Hepatocyte (in vitro differentiated cells): ENCODE measurements at regions not wholly inside any gene's neighbourhood (a gene's known extent, or its start where the extent isn't known, plus 50 kb on each side); places are given as distances from the start of the nearest gene placed in this dataset.

Source experiments
- DNase-seq: peaks from one replicate; pipeline ENCODE4 v3.0.0-alpha.2; 2016; ENCODE audit warnings: low spot score
- H2AFZ ChIP-seq: fragments of 200-600 bp; sonication (generic); 2 replicates; pipeline ENCODE4 v1.6.0; 2016; ENCODE audit warnings: antibody characterized with exemption, mild to moderate bottlenecking
- H3K27ac ChIP-seq: fragments of 200-600 bp; sonication (generic); 2 replicates; pipeline ENCODE4 v1.5.1; 2016; ENCODE audit warnings: mild to moderate bottlenecking
- H3K27me3 ChIP-seq: fragments of 200-600 bp; sonication (generic); 2 replicates; pipeline ENCODE4 v1.6.1; 2016
- H3K36me3 ChIP-seq: fragments of 200-600 bp; sonication (generic); replicated peaks from 2 replicates; pipeline ENCODE4 v1.5.1; 2016; ENCODE audit warnings: low read depth; ENCODE audit not compliant: insufficient read depth
- H3K4me1 ChIP-seq: fragments of 200-600 bp; sonication (generic); 2 replicates; pipeline ENCODE4 v1.5.1; 2016; ENCODE audit warnings: mild to moderate bottlenecking, moderate library complexity; ENCODE audit not compliant: insufficient read depth
- H3K4me2 ChIP-seq: fragments of 200-600 bp; sonication (generic); 2 replicates; pipeline ENCODE4 v1.6.0; 2016
- H3K4me3 ChIP-seq: fragments of 200-600 bp; sonication (generic); 2 replicates; pipeline ENCODE4 v1.5.1; 2016; ENCODE audit warnings: mild to moderate bottlenecking
- H3K79me2 ChIP-seq: fragments of 200-600 bp; sonication (generic); 2 replicates; pipeline ENCODE4 v1.6.0; 2017; ENCODE audit warnings: mild to moderate bottlenecking
- H3K9me2 ChIP-seq: fragments of 200-600 bp; sonication (generic); replicated peaks from 2 replicates; pipeline ENCODE4 v1.6.0; 2017; ENCODE audit warnings: mild to moderate bottlenecking; ENCODE audit not compliant: insufficient read depth
- H3K9me3 ChIP-seq: fragments of 200-600 bp; sonication (generic); 2 replicates; pipeline ENCODE4 v1.5.1; 2016; ENCODE audit warnings: low read depth, mild to moderate bottlenecking
- H4K20me1 ChIP-seq: fragments of 200-600 bp; sonication (generic); 2 replicates; pipeline ENCODE4 v1.6.0; 2016; ENCODE audit warnings: mild to moderate bottlenecking; ENCODE audit not compliant: insufficient read depth, poor library complexity, severe bottlenecking
- CTCF ChIP-seq: fragments of 200-600 bp; sonication (generic); IDR thresholded peaks from 2 replicates; pipeline ENCODE4 v1.5.1; 2016; ENCODE audit warnings: antibody characterized with exemption, mild to moderate bottlenecking; ENCODE audit not compliant: poor library complexity
- EZH2 ChIP-seq: fragments of 200-600 bp; sonication (generic); IDR thresholded peaks from 2 replicates; pipeline ENCODE4 v1.6.1; 2016; ENCODE audit warnings: antibody characterized with exemption, mild to moderate bottlenecking, borderline replicate concordance
- EZH2phosphoT487 ChIP-seq: fragments of 200-600 bp; sonication (generic); IDR thresholded peaks from one replicate; pipeline ENCODE4 v1.6.1; 2018; ENCODE audit warnings: antibody characterized with exemption, mild to moderate bottlenecking, low read depth, moderate library complexity; ENCODE audit not compliant: unreplicated experiment, severe bottlenecking
- WGBS: methylation state at CpG from one replicate; pipeline ENCODE4 v1.1.6; 2016; ENCODE audit warnings: low lambda C conversion rate; ENCODE audit errors: missing lambda C conversion rate; 5-methylcytosine and 5-hydroxymethylcytosine counted together

GRCh38 chr3:181521831-181522230, 189.9 kb upstream of the SOX2 start:
- Histone ChIP-seq H3K4me1 (no peaks in the 10 kb centered on the region), H3K27me3 (no peaks in the 10 kb centered on the region), H2AFZ (no peak overlapping the region), H3K79me2 (no peaks in the 10 kb centered on the region), H4K20me1 (no peaks in the 10 kb centered on the region), H3K27ac (no peak overlapping the region), H3K36me3 (no peaks in the 10 kb centered on the region), H3K4me3 (no peak overlapping the region), H3K4me2 (no peak overlapping the region), H3K9me2 (no peaks in the 10 kb centered on the region), H3K9me3 (no peaks in the 10 kb centered on the region)
- TF ChIP-seq EZH2phosphoT487 (no peak), CTCF (no peak), EZH2 (no peak)
- WGBS, result 100% methylated on average over 2 of the region's 2 CpGs
- no peak for DNase-seq

- no peaks in the 10 kb centered on the region for H3K9me3 ChIP-seq
- H3K4me1 ChIP-seq, result no peaks in the 10 kb centered on the region
- DNase-seq, result no peak
- no peak overlapping the region for H2AFZ ChIP-seq
- no peak for TF ChIP-seq EZH2phosphoT487
- TF ChIP-seq EZH2, result no peak
- TF ChIP-seq CTCF, result no peak
- H3K4me3 ChIP-seq, result no peak overlapping the region
- WGBS, result 74% methylated on average over 3 of the region's 3 CpGs
- no peak overlapping the region for H3K4me2 ChIP-seq
- H3K27ac ChIP-seq, result no peak overlapping the region
- H3K27me3 ChIP-seq, result no peaks in the 10 kb centered on the region
- H3K36me3 ChIP-seq, result no peaks in the 10 kb centered on the region
- H3K9me2 ChIP-seq, result no peaks in the 10 kb centered on the region
- no peaks in the 10 kb centered on the region for H4K20me1 ChIP-seq
- H3K79me2 ChIP-seq, result no peaks in the 10 kb centered on the region
Observed at GRCh38 chr3:181518222-181518621, 193.5 kb upstream of the SOX2 start.

- Histone ChIP-seq H3K9me2 (no peaks in the 10 kb centered on the region), H3K79me2 (no peaks in the 10 kb centered on the region), H3K4me3 (no peak overlapping the region), H4K20me1 (no peaks in the 10 kb centered on the region), H3K27me3 (no peaks in the 10 kb centered on the region), H3K4me1 (no peaks in the 10 kb centered on the region), H3K9me3 (no peaks in the 10 kb centered on the region), H3K27ac (no peak overlapping the region), H3K4me2 (no peak overlapping the region), H3K36me3 (no peaks in the 10 kb centered on the region), H2AFZ (no peak overlapping the region)
- 95% methylated on average over 1 of the region's 1 CpG for WGBS
- no peak for DNase-seq
- TF ChIP-seq CTCF (no peak), EZH2 (no peak)
Observed at GRCh38 chr3:181512787-181513186, 198.9 kb upstream of the SOX2 start.

- Histone ChIP-seq H3K27ac (no peak overlapping the region), H3K27me3 (no peaks in the 10 kb centered on the region), H3K36me3 (no peaks in the 10 kb centered on the region), H3K4me3 (no peak overlapping the region), H3K9me2 (no peaks in the 10 kb centered on the region), H2AFZ (no peak overlapping the region), H3K4me2 (no peak overlapping the region), H3K9me3 (no peaks in the 10 kb centered on the region), H3K4me1 (no peaks in the 10 kb centered on the region), H3K79me2 (no peaks in the 10 kb centered on the region), H4K20me1 (no peaks in the 10 kb centered on the region)
- no peak for DNase-seq
- TF ChIP-seq EZH2 (no peak), CTCF (no peak), EZH2phosphoT487 (no peak)
- WGBS, result 71% methylated on average over 3 of the region's 3 CpGs
Observed at GRCh38 chr3:181510500-181510899, 201.2 kb upstream of the SOX2 start.
